Panc1 (cell line): ENCODE measurements at regions not wholly inside any gene's neighbourhood (a gene's known extent, or its start where the extent isn't known, plus 50 kb on each side); places are given as distances from the start of the nearest gene placed in this dataset.

Experiments used
- ATAC-seq: fragments of 200-7000 bp; cut with Tn5 transposase; 2 replicates; pipeline ENCODE4 v1.9.1; 2020; ENCODE audit warnings: mild to moderate bottlenecking, moderate library complexity
- BruUV-seq: library from RNA; stranded (reverse); fragments of 400-500 nt; replicated peaks from 2 replicates; lab custom pipeline; 2021; lab: Mats Ljungman, UMichigan
- CTCF ChIA-PET: fragments of 300-600 bp; sonication (Branson Sonifier 250); formaldehyde crosslinking; loops from one replicate; lab custom pipeline; 2022; ENCODE audit warnings: antibody characterized with exemption; lab: Charles Lee
- POLR2A ChIA-PET: fragments of 300-600 bp; sonication (Branson Sonifier 250); formaldehyde crosslinking; loops from one replicate; lab custom pipeline; 2022; ENCODE audit warnings: antibody characterized with exemption; lab: Charles Lee
- DNase-seq: peaks from one replicate; pipeline ENCODE4 v3.0.0-alpha.2; 2010; ENCODE audit warnings: low read depth, low spot score
- H3K27ac ChIP-seq: 2 replicates; pipeline ENCODE4 v1.5.1; 2011; ENCODE audit warnings: mild to moderate bottlenecking, low read length, inconsistent platforms
- H3K27me3 ChIP-seq: fragments of 200-500 bp; sonication (Bioruptor generic); 2 replicates; pipeline ENCODE4 v1.6.0; 2014; ENCODE audit warnings: low read length, inconsistent platforms; ENCODE audit not compliant: control insufficient read depth, insufficient read depth
- H3K36me3 ChIP-seq: fragments of 200-500 bp; sonication (Bioruptor generic); 2 replicates; pipeline ENCODE4 v1.5.1; 2014; ENCODE audit warnings: inconsistent platforms, mild to moderate bottlenecking, low read length, moderate library complexity; ENCODE audit not compliant: control insufficient read depth, insufficient read depth
- H3K4me1 ChIP-seq: 2 replicates; pipeline ENCODE4 v1.5.1; 2011; ENCODE audit warnings: inconsistent platforms, mild to moderate bottlenecking, low read length, moderate library complexity; ENCODE audit not compliant: control insufficient read depth, insufficient read depth
- H3K4me3 ChIP-seq, 2 experiments: 2 replicates each; pipeline ENCODE4 v1.5.1; 2011 to 2012; ENCODE audit warnings: low read depth in 2 of 2, low read length in 2 of 2, mild to moderate bottlenecking in 2 of 2, inconsistent platforms in 1 of 2, moderate library complexity in 1 of 2
- H3K9me3 ChIP-seq: fragments of 200-500 bp; sonication (Bioruptor generic); 2 replicates; pipeline ENCODE4 v1.5.1; 2014; ENCODE audit warnings: low read depth, mild to moderate bottlenecking, inconsistent platforms, low read length, moderate library complexity; ENCODE audit not compliant: control insufficient read depth, insufficient read depth
- CTCF ChIP-seq: fragments of 450-650 bp; IDR thresholded peaks from 2 replicates; pipeline ENCODE4 v1.5.1; 2017; ENCODE audit warnings: mild to moderate bottlenecking
- POLR2AphosphoS5 ChIP-seq: IDR thresholded peaks from 2 replicates; pipeline ENCODE4 v1.6.1; 2012; ENCODE audit warnings: mild to moderate bottlenecking, low read depth, low read length, moderate library complexity
- REST ChIP-seq, 2 experiments: IDR thresholded peaks; 2 replicates each; pipeline ENCODE4 v1.6.1; 2011 to 2012; ENCODE audit warnings: low read depth in 2 of 2, control low read depth in 1 of 2, low read length in 1 of 2, mild to moderate bottlenecking in 1 of 2, moderate library complexity in 1 of 2; ENCODE audit not compliant: insufficient read depth in 1 of 2
- SIN3A ChIP-seq: IDR thresholded peaks from 2 replicates; pipeline ENCODE4 v1.6.1; 2012; ENCODE audit warnings: low read depth, mild to moderate bottlenecking, low read length, moderate library complexity, borderline replicate concordance; ENCODE audit not compliant: insufficient read depth
- TCF7L2 ChIP-seq: IDR thresholded peaks from 2 replicates; pipeline ENCODE4 v1.6.1; 2011; ENCODE audit warnings: mild to moderate bottlenecking, low read depth, low read length, inconsistent platforms
- in situ Hi-C: cut with HindIII; loops from 2 replicates; pipeline ENCODE4 v1.10.0; 2016; ENCODE audit warnings: low sequenced_read_pairs, low pct_unique_long_range_greater_than_20kb
- intact Hi-C: fragments of 100-400 bp; cut with micrococcal nuclease; formaldehyde crosslinking; loops from one replicate; pipeline ENCODE4 v1.10.0; 2022; ENCODE audit not compliant: unreplicated experiment

- DNase-seq, result no peak
- BruUV-seq, result no TSS peak
- POLR2A ChIA-PET, result interaction anchor here (0.5 kb wide), 1 partner anchor 100 kb away, joined by 4 read pairs; no protein-coding TSS in a partner anchor
- no peak overlapping the region for H3K4me3 ChIP-seq
- H3K9me3 ChIP-seq, result no peaks in the 10 kb centered on the region
- no peaks in the 10 kb centered on the region for H3K27me3 ChIP-seq
- no peak overlapping the region for H3K27ac ChIP-seq
- TF ChIP-seq SIN3A, result no peak
- no peak for TF ChIP-seq REST (IDR thresholded peaks at IDR 0.05; ENCODE audit: insufficient read depth in 1 of 2, low read depth in 2 of 2, low read length in 1 of 2)
- TF ChIP-seq TCF7L2, result no peak
- no peak for TF ChIP-seq CTCF
- TF ChIP-seq POLR2AphosphoS5, result no peak
- CTCF ChIA-PET, result no interaction called here
- H3K4me1 ChIP-seq, result no peaks in the 10 kb centered on the region; the same call in 1 of the 2 replicates
- H3K36me3 ChIP-seq, result no peaks in the 10 kb centered on the region
- intact Hi-C loops, result no loop called here
- in situ Hi-C loops, result no loop called here
- no peak for ATAC-seq
Observed at GRCh38 chr2:120830096-120830830, 94.6 kb downstream of the GLI2 start.

GRCh38 chr2:120831086-120831485 lies 95.4 kb downstream of the GLI2 start:
- ChIA-PET CTCF (no interaction called here), POLR2A (no interaction called here)
- H3K36me3 ChIP-seq, result no peaks in the 10 kb centered on the region
- no peak for TF ChIP-seq TCF7L2
- no peak for TF ChIP-seq REST (IDR thresholded peaks at IDR 0.05; ENCODE audit: insufficient read depth in 1 of 2, low read depth in 2 of 2, low read length in 1 of 2)
- intact Hi-C loops (no loop called here), in situ Hi-C loops (no loop called here)
- H3K9me3 ChIP-seq, result no peaks in the 10 kb centered on the region
- no TSS peak for BruUV-seq
- DNase-seq, result no peak
- H3K27ac ChIP-seq, result no peak overlapping the region
- no peak overlapping the region for H3K4me3 ChIP-seq
- no peaks in the 10 kb centered on the region; the same call in 1 of the 2 replicates for H3K4me1 ChIP-seq
- no peak for ATAC-seq
- no peaks in the 10 kb centered on the region for H3K27me3 ChIP-seq
